ENCODE measurements at regions not wholly inside any gene's neighbourhood (a gene's known extent, or its start where the extent isn't known, plus 50 kb on each side); places are given as distances from the start of the nearest gene placed in this dataset.

- Histone ChIP-seq H3K27me3 (ENCODE audit: insufficient read depth, low read length, poor library complexity) (no peaks in the 10 kb centered on the region), H2AFZ (ENCODE audit: low read depth, low read length) (no peak overlapping the region), H3K27ac (ENCODE audit: low read length) (no peak overlapping the region), H3K79me2 (ENCODE audit: insufficient read depth, low read length) (no peaks in the 10 kb centered on the region), H3K4me3 (ENCODE audit: low read depth in 1 of 2, low read length in 2 of 2) (no peak overlapping the region), H3K36me3 (ENCODE audit: insufficient read depth, low read length) (no peaks in the 10 kb centered on the region), H3K4me1 (ENCODE audit: insufficient read depth, low read length) (no peaks in the 10 kb centered on the region), H4K20me1 (ENCODE audit: insufficient read depth, low read length) (no peaks in the 10 kb centered on the region), H3K4me2 (ENCODE audit: insufficient read depth, low read length) (no peak overlapping the region), H3K9ac (ENCODE audit: low read depth, low read length) (no peak overlapping the region), H3K9me3 (ENCODE audit: insufficient read depth, low read length, severe bottlenecking) (no peaks in the 10 kb centered on the region)
- DNase-seq (no peak), ATAC-seq (ENCODE audit: insufficient read depth, low read depth) (no peak)
- TF ChIP-seq EZH2 (IDR thresholded peaks at IDR 0.05; ENCODE audit: borderline replicate concordance, low read depth, low read length, severe bottlenecking), result no peak
- TF ChIP-seq CTCF (IDR thresholded peaks at IDR 0.05; ENCODE audit: borderline replicate concordance, extremely low read depth, low read length, poor library complexity, severe bottlenecking), result no peak
Observed at GRCh38 chr11:130571947-130572584, 123.6 kb downstream of the ADAMTS15 start.

GRCh38 chr11:130573767-130574166, 125.3 kb downstream of the ADAMTS15 start:
- Histone ChIP-seq H3K27me3 (ENCODE audit: insufficient read depth, low read length, poor library complexity) (no peaks in the 10 kb centered on the region), H3K4me2 (ENCODE audit: insufficient read depth, low read length) (no peak overlapping the region), H3K9ac (ENCODE audit: low read depth, low read length) (no peak overlapping the region), H2AFZ (ENCODE audit: low read depth, low read length) (no peak overlapping the region), H3K79me2 (ENCODE audit: insufficient read depth, low read length) (no peaks in the 10 kb centered on the region), H3K4me1 (ENCODE audit: insufficient read depth, low read length) (no peaks in the 10 kb centered on the region), H3K4me3 (ENCODE audit: low read depth in 1 of 2, low read length in 2 of 2) (no peak overlapping the region), H3K9me3 (ENCODE audit: insufficient read depth, low read length, severe bottlenecking) (no peaks in the 10 kb centered on the region), H3K36me3 (ENCODE audit: insufficient read depth, low read length) (no peaks in the 10 kb centered on the region), H3K27ac (ENCODE audit: low read length) (no peak overlapping the region), H4K20me1 (ENCODE audit: insufficient read depth, low read length) (no peaks in the 10 kb centered on the region)
- DNase-seq (no peak), ATAC-seq (ENCODE audit: insufficient read depth, low read depth) (no peak)
- TF ChIP-seq EZH2 (IDR thresholded peaks at IDR 0.05; ENCODE audit: borderline replicate concordance, low read depth, low read length, severe bottlenecking) (no peak), CTCF (IDR thresholded peaks at IDR 0.05; ENCODE audit: borderline replicate concordance, extremely low read depth, low read length, poor library complexity, severe bottlenecking) (no peak)

- H3K79me2 ChIP-seq (ENCODE audit: insufficient read depth, low read length), result no peaks in the 10 kb centered on the region
- ATAC-seq (ENCODE audit: insufficient read depth, low read depth) (no peak), DNase-seq (no peak)
- no peak overlapping the region for H3K4me3 ChIP-seq (ENCODE audit: low read depth in 1 of 2, low read length in 2 of 2)
- H3K27me3 ChIP-seq (ENCODE audit: insufficient read depth, low read length, poor library complexity), result no peaks in the 10 kb centered on the region
- H3K9me3 ChIP-seq (ENCODE audit: insufficient read depth, low read length, severe bottlenecking), result no peaks in the 10 kb centered on the region
- no peaks in the 10 kb centered on the region for H3K4me1 ChIP-seq (ENCODE audit: insufficient read depth, low read length)
- no peaks in the 10 kb centered on the region for H4K20me1 ChIP-seq (ENCODE audit: insufficient read depth, low read length)
- H3K27ac ChIP-seq (ENCODE audit: low read length), result no peak overlapping the region
- no peak overlapping the region for H3K9ac ChIP-seq (ENCODE audit: low read depth, low read length)
- no peak for TF ChIP-seq CTCF (IDR thresholded peaks at IDR 0.05; ENCODE audit: borderline replicate concordance, extremely low read depth, low read length, poor library complexity, severe bottlenecking)
- no peak for TF ChIP-seq EZH2 (IDR thresholded peaks at IDR 0.05; ENCODE audit: borderline replicate concordance, low read depth, low read length, severe bottlenecking)
- no peak overlapping the region for H3K4me2 ChIP-seq (ENCODE audit: insufficient read depth, low read length)
- H3K36me3 ChIP-seq (ENCODE audit: insufficient read depth, low read length), result no peaks in the 10 kb centered on the region
- H2AFZ ChIP-seq (ENCODE audit: low read depth, low read length), result no peak overlapping the region
Observed at GRCh38 chr11:130574740-130575139, 126.3 kb downstream of the ADAMTS15 start.
